NCI-H774 (cell line): ENCODE measurements at regions not wholly inside any gene's neighbourhood (a gene's known extent, or its start where the extent isn't known, plus 50 kb on each side); places are given as distances from the start of the nearest gene placed in this dataset.

Experiments
- DNase-seq: peaks from one replicate; lab custom pipeline; 2025; lab: John Stamatoyannopoulos, UW

GRCh38 chr5:17431272-17432050 is 66.6 kb upstream of the TAF11L2 start:
- no peak for DNase-seq

GRCh38 chr5:17432569-17432968 is 65.5 kb upstream of the TAF11L2 start:
- DNase-seq: no peak

DNA sequence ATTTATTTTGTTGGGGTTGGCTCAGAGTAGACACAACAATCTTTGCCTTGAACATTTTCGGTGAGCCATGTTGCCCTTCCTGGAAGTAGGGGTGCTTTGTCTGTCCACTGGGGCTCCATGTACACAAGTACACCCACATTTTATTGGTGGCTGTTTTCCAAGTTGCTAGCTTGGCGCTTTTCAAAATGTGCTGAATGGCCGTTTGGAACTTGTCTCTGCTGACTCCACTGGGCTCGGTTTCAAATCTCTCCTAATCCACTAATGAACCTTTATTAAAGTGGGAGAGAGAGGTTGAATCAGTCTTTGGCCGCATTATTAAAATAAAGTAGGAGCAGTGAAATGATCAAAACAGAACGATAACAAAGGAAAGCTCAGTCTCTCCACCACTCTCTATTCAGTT is 64.6 kb upstream of the TAF11L2 start:
- no peak for DNase-seq

- DNase-seq: no peak
These were observed 63.0 kb upstream of the TAF11L2 start for GRCh38 chr5:17434982-17435381.

- DNase-seq: no peak
These were observed 61.7 kb upstream of the TAF11L2 start for GRCh38 chr5:17436350-17436749.

DNA sequence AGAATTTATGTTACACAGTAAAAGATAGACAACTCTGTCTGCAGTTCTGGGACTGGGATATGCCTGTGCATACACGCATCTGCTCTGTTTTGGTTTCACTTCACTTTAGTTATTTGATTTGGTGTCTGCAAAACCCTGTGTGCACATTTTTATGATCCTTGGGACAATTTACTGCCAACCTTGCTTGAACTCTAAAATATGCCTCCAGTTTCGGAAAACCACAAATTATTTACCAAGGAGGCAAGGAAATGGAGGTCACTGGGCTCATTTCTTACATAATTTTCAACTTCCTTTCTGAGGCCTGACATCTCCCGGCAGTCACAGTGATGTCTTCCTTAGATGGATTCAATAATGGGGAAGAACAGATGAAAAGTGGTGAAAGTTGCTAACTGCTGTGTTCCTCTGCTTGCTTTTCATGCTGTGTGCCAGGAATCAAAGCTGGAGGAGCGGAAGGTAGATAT is 61.2 kb upstream of the TAF11L2 start:
- no peak for DNase-seq

DNA sequence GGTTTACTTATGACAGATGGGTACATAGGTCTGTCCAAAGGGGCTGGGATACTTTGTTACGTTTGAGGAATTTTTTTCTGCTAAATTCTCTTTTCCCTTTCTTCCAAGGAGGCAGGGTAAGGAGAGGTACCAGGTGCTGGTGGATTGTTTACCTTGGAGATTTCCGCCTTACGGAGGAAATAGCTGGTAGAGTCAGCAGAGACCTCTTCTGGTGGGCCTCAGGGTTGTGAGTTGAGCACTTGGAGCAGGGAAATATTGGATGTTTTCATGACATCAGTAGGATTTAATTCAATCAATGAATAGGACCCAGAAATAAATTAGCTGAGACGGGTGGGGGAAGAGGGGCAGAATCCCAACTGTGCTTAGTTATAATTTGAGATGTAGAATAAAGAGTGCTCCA is 60.0 kb upstream of the TAF11L2 start:
- DNase-seq: no peak

GRCh38 chr5:17439956-17440355 is 58.1 kb upstream of the TAF11L2 start:
- DNase-seq: no peak

DNA sequence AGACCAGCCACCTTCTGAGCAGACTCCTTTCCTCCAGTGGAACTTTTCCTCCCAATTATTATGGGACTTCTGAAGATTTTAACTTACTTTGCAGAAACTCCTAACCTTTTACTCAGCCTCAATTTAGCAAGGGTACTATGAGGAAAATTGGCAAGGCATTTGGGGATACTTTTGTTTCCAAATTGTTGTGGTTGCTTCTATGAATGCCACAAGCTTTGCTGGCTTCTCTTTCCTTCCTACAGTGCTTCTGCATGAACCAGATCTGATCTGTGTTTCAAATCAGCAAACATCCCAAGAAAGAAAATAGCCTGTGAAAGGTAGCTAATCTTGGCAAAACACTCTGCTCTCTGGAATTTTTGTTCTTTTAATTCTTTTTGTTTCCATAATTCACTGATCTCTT is 57.3 kb upstream of the TAF11L2 start:
- no peak for DNase-seq

- no peak for DNase-seq
These were observed 56.7 kb upstream of the TAF11L2 start for GRCh38 chr5:17441351-17441750.

DNA sequence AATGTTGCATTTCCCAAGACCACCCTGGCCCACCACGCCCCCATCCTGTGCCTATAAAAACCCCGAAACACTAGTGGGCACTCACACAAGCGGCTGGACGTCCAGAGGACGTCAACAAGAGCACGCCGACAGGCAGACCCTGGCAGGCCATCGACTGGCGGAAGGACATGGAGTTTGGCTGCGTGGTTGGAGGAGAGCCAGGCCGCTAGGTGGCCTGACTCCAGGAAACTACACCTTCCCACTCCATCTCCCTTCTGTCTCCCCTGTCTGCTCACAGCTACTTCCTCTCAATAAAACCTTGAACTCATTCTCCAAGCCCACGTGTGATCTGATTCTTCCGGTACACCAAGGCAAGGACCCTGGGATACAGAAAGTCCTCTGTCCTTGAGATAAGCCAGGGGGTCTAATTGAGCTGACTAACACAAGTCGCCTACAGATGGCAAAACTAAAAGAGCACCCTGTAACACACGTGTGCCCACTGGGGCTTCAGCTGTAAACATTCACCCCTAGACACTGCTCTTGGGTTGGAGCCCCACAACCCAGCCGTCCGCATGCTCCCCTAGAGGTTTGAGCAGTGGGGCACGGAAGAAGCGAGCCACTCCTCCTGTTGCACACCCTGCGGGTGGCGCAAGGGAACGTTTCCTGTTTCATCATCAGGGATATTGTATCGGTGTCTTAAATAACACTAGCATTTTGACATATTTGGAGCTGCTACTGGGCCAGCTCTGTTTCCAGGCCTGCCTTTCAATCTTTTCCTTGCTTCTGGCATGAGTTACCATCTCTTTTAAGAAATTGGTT is 54.5 kb upstream of the TAF11L2 start:
- DNase-seq: no peak

DNA sequence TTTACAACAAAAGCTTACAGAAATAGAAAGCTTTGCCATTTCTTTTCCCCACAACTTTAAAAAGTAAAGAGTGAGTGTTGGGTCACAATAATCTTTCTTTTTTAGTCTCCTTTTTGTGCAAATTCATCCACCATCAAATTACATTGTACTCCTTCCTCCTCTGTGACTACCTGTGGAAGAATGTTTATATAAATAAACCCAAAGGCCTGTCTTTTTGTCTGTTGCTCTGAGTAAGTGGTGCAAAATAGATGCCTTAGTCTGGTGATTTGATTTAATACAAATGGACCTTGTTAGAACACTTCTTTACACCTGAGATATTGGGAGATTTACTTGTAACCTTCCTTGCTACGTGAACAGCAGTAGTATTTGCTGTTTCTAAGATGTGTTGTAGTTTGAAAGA is 53.5 kb upstream of the TAF11L2 start:
- DNase-seq: no peak

DNA sequence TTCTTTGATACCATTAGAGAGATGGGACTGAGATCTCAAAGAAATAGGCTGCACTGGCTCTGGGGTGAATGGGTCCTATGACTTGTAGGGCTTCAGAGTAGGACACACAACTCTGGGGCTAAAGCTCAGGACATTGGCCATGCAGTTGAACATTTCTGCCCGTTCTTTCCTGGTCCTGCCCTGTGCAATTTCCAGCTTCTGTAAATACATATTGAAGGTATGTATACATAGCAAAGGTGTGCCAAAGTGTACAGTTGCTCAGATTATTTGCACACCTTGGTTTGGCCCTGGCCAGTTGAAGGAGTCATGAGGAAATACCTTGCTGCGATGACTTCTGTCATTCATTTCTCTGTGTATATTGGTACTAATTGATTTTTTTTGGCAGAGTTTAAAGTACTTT is 52.8 kb upstream of the TAF11L2 start:
- DNase-seq: no peak
